Fibroblast of lung (primary cell): ENCODE measurements at regions not wholly inside any gene's neighbourhood (a gene's known extent, or its start where the extent isn't known, plus 50 kb on each side); places are given as distances from the start of the nearest gene placed in this dataset.
A peak's percentile ranks its signal among the peaks of the same experiment; 100 is the strongest.

Experiments
- DNase-seq, 2 donors: peaks; one replicate each; pipeline versions ENCODE4 v3.0.0 to v3.0.0-alpha.2; 2010; ENCODE audit warnings: low read depth in 2 of 2
- H2AFZ ChIP-seq: 2 replicates; pipeline ENCODE4 v1.5.1; 2012; ENCODE audit warnings: low read length, control low read depth, inconsistent platforms
- H3K27ac ChIP-seq: 2 replicates; pipeline ENCODE4 v1.5.1; 2011; ENCODE audit warnings: low read length, control low read depth; ENCODE audit not compliant: insufficient read depth
- H3K27me3 ChIP-seq: 2 replicates; pipeline ENCODE4 v1.5.1; 2011; ENCODE audit warnings: mild to moderate bottlenecking, low read length; ENCODE audit not compliant: control insufficient read depth, insufficient read depth
- H3K36me3 ChIP-seq: 2 replicates; pipeline ENCODE4 v1.5.1; 2011; ENCODE audit warnings: low read length; ENCODE audit not compliant: control insufficient read depth, insufficient read depth
- H3K4me1 ChIP-seq: 2 replicates; pipeline ENCODE4 v1.5.1; 2011; ENCODE audit warnings: low read length; ENCODE audit not compliant: control insufficient read depth, insufficient read depth; ENCODE audit errors: extremely low read depth
- H3K4me2 ChIP-seq: 2 replicates; pipeline ENCODE4 v1.5.1; 2011; ENCODE audit warnings: low read length, control low read depth; ENCODE audit not compliant: insufficient read depth; ENCODE audit errors: extremely low read depth
- H3K4me3 ChIP-seq, 4 experiments: fragments of 200-600 bp in 1 of 4; sonication (generic) in 1 of 4; replicated peaks in 1 of 4; 2 replicates each; pipeline ENCODE4 v1.5.1; 2011 to 2016; ENCODE audit warnings: low read length in 4 of 4, low read depth in 3 of 4, mild to moderate bottlenecking in 3 of 4, control low read depth in 2 of 4, inconsistent platforms in 1 of 4, mixed read lengths in 1 of 4; ENCODE audit not compliant: insufficient read depth in 1 of 4; ENCODE audit errors: control extremely low read depth in 1 of 4
- H3K79me2 ChIP-seq: 2 replicates; pipeline ENCODE4 v1.5.1; 2012; ENCODE audit warnings: mild to moderate bottlenecking, low read length, inconsistent platforms; ENCODE audit not compliant: control insufficient read depth, insufficient read depth
- H3K9ac ChIP-seq: 2 replicates; pipeline ENCODE4 v1.5.1; 2011; ENCODE audit warnings: mild to moderate bottlenecking, low read length, control low read depth; ENCODE audit not compliant: insufficient read depth
- H3K9me3 ChIP-seq: 2 replicates; pipeline ENCODE4 v1.5.1; 2012; ENCODE audit warnings: low read depth, low read length; ENCODE audit not compliant: control insufficient read depth, insufficient read depth
- H4K20me1 ChIP-seq: 2 replicates; pipeline ENCODE4 v1.5.1; 2011; ENCODE audit warnings: low read length; ENCODE audit not compliant: control insufficient read depth, insufficient read depth; ENCODE audit errors: extremely low read depth
- CTCF ChIP-seq, 2 donors: IDR thresholded peaks in 1 of 2; conservative IDR thresholded peaks in 1 of 2; 1 replicate in 1 of 2; 2 replicates in 1 of 2; pipeline ENCODE4 v1.5.1; 2011 to 2012; ENCODE audit warnings: low read length in 2 of 2, control low read depth in 1 of 2, inconsistent platforms in 1 of 2, low read depth in 1 of 2, mild to moderate bottlenecking in 1 of 2
- EZH2 ChIP-seq: IDR thresholded peaks from 2 replicates; pipeline ENCODE4 v1.5.1; 2012; ENCODE audit warnings: low read length, control low read depth, mild to moderate bottlenecking; ENCODE audit errors: missing control alignments

GRCh38 chr2:8111193-8111592, 570.7 kb upstream of the ID2 start:
- Histone ChIP-seq H3K9ac (no peak overlapping the region), H3K79me2 (no peaks in the 10 kb centered on the region), H4K20me1 (no peaks in the 10 kb centered on the region), H3K4me1 (no peaks in the 10 kb centered on the region), H3K36me3 (no peaks in the 10 kb centered on the region), H2AFZ (no peak overlapping the region), H3K27ac (no peak overlapping the region), H3K27me3 (no peaks in the 10 kb centered on the region), H3K9me3 (no peaks in the 10 kb centered on the region), H3K4me3 (no peak overlapping the region), H3K4me2 (no peak overlapping the region)
- DNase-seq: no peak
- no peak for TF ChIP-seq EZH2
- no peak for TF ChIP-seq CTCF (conservative IDR thresholded peaks at IDR 0.05 in 1 of 2, IDR thresholded peaks at IDR 0.05 in 1 of 2; ENCODE audit: low read depth in 1 of 2, low read length in 2 of 2)

DNA sequence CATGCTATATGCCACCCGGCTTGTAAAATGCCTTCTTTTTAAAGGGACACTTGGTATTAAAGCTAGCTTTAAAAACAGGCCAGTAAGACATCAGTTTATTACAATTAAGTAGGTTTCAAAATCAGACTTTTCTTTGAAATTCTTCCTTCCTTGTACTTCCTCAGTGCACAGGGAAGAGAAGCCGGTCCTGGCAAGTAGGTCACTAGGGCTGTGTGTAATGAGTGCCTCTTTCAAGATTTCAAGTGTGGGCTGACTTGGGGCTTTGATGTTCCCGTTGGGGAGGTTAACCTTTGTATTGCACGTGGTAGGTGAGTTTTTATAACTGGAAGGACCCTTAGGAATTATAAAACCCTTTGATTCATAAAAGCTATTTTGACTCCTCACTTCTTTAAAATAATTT, 566.4 kb upstream of the ID2 start:
- no peak for TF ChIP-seq EZH2
- no peak for TF ChIP-seq CTCF (conservative IDR thresholded peaks at IDR 0.05 in 1 of 2, IDR thresholded peaks at IDR 0.05 in 1 of 2; ENCODE audit: low read depth in 1 of 2, low read length in 2 of 2)
- no peak for DNase-seq
- no peaks in the 10 kb centered on the region for H4K20me1 ChIP-seq
- no peaks in the 10 kb centered on the region for H3K27me3 ChIP-seq
- H3K4me1 ChIP-seq: no peaks in the 10 kb centered on the region
- H3K27ac ChIP-seq: no peak overlapping the region
- H3K4me3 ChIP-seq: no peak overlapping the region
- H3K36me3 ChIP-seq: no peaks in the 10 kb centered on the region
- no peak overlapping the region for H3K9ac ChIP-seq
- no peaks in the 10 kb centered on the region for H3K9me3 ChIP-seq
- no peak overlapping the region for H3K4me2 ChIP-seq
- no peaks in the 10 kb centered on the region for H3K79me2 ChIP-seq
- no peak overlapping the region for H2AFZ ChIP-seq

DNA sequence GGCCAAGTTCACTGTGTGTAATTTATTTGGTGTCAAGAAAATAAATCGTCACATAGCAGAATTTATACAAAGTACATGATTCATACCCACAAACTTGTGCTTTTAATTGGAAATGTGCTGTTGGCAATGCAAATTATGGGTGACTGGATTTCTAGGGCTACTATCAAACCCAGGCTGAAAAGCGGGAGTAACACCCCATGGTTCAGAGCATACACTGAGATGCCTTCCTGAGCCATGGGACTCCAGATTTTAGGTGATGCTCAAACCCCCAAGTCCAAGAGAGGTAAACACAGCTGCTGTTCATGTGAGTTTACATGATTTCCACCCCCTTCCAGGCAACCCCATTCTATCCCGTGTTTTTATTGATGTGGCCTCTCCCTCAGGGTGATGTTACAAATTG, 565.9 kb upstream of the ID2 start:
- Histone ChIP-seq H3K4me3 (no peak overlapping the region), H4K20me1 (no peaks in the 10 kb centered on the region), H3K9me3 (no peaks in the 10 kb centered on the region), H3K9ac (no peak overlapping the region), H3K79me2 (no peaks in the 10 kb centered on the region), H3K27me3 (no peaks in the 10 kb centered on the region), H3K4me1 (no peaks in the 10 kb centered on the region), H3K27ac (no peak overlapping the region), H2AFZ (no peak overlapping the region), H3K4me2 (no peak overlapping the region), H3K36me3 (no peaks in the 10 kb centered on the region)
- peak; percentile 47 to 85 for DNase-seq
- TF ChIP-seq EZH2: no peak
- no peak for TF ChIP-seq CTCF (conservative IDR thresholded peaks at IDR 0.05 in 1 of 2, IDR thresholded peaks at IDR 0.05 in 1 of 2; ENCODE audit: low read depth in 1 of 2, low read length in 2 of 2)
